CD4-positive, alpha-beta T cell treated with Interleukin-6 for 4 hours (primary cell): ENCODE measurements at regions not wholly inside any gene's neighbourhood (a gene's known extent, or its start where the extent isn't known, plus 50 kb on each side); places are given as distances from the start of the nearest gene placed in this dataset.
"Not testable (repeated sequence)": the region's sequence is repeated elsewhere in the genome, so short reads cannot be mapped to it uniquely, and the experiment has no call there.

ENCODE experiments used
- DNase-seq: peaks from one replicate; pipeline ENCODE4 v3.0.0-alpha.2; 2020; ENCODE audit warnings: mixed read lengths

- DNase-seq, result no peak
Measured at GRCh38 chr6:18527836-18528743, 140.9 kb downstream of the RNF144B start.

GRCh38 chr6:18530201-18530600, 143.1 kb downstream of the RNF144B start:
- DNase-seq, result no peak

GRCh38 chr6:18532139-18532538, 145.0 kb downstream of the RNF144B start:
- no peak for DNase-seq

GRCh38 chr6:18533793-18534192, 146.6 kb downstream of the RNF144B start:
- no peak for DNase-seq

- no peak for DNase-seq
Measured at GRCh38 chr6:18536591-18537055, 149.5 kb downstream of the RNF144B start.

GRCh38 chr6:18538315-18538714, 151.2 kb downstream of the RNF144B start:
- no peak for DNase-seq

DNA sequence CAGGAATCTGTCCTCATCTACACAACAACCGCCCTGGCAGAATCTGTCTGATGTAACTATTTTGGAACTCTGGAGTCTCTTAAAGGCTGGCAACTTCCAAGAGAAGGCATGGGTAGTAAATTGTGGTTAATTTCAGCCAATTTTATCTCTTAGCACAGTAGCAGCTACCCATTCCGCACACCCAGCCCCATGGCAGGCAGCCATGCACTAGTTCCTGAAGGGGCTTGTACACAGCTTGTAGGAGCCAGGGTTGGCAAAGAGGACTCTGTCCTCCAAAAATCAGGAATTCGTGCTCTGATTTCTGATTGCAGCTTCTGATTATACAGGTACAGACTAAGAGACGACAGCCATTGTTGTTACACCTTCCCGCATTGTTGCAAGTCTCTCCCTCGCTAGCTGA, 155.9 kb downstream of the RNF144B start:
- DNase-seq, result no peak

DNA sequence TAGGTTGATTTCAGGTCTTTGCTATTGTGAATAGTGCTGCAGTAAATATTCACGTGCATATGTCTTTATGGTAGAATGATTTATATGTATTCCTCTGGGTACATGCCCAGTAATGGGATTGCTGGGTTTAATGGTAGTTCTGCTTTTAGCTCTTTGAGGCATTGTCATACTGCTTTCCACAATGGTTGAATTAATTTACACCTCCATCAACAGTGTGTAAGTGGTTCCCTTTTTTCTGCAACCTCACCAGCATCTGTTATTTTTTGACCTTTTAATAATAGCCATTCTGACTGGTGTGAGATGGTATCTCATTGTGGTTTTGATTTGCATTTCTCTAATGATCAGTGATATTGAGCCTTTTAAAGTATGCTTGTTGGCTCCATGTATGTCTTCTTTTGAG, 158.0 kb downstream of the RNF144B start:
- not testable (repeated sequence) for DNase-seq

DNA sequence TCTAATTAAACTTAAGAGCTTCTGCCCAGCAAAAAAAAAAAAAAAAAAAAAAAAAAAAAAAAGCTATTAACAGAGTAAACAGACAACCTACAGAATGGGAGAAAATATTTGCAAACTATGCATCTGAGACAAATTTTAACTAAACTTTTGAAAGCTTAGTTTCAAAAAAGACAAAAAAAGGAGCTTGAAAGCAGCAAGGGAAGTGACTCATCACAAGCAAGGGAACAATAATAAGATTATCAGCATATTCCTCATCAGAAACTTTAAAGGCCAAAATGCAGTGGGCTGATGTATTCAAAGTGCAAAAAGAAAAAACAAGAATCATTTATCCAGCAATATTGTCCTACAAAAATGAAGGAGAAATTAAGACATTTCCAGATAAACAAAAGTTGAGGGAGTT, 158.6 kb downstream of the RNF144B start:
- no peak for DNase-seq

GRCh38 chr6:18550119-18550518, 163.0 kb downstream of the RNF144B start:
- DNase-seq, result no peak

DNA sequence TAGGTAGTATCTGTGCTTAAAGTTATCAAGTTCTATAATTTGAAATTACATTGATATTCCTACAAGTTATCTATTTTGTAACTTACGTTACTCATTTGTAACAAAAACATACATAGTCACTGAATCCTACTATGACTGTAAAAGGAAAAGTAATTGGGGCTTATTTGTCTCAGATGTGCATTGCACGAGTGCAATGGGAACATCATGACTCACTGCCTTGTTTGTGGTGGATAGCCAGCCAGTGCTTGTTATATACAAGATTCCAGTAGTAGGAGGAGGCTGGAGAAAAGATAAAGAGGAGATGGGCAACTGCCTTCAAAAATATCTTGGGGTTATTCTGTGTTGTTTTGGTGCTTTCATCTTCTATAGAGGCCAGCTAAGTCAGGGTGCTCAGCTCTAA, 164.1 kb downstream of the RNF144B start:
- DNase-seq, result no peak

DNA sequence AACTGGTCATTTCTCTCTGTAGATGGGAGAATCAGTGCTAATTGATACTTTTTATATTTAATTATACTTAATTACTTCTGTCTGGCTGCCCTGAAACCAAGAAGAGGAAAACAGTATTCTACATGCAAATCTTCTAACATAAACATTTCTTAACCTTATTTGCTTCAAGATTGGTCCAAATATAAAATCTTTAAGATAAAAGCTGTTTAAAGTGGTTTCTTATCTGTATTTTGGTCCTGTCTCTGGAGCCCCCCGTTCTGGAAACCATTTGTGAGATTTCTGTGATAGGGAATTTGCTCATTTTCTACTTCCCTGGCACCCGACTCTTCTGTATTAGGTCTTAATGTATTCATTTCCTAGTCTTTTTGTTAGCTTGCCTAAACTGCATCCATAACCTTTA, 168.6 kb downstream of the RNF144B start:
- DNase-seq, result no peak

- no peak for DNase-seq
Measured at GRCh38 chr6:18561037-18561750, 174.0 kb downstream of the RNF144B start.

GRCh38 chr6:18562726-18563125, 175.6 kb downstream of the RNF144B start:
- no peak for DNase-seq

GRCh38 chr6:18564775-18565174, 177.6 kb downstream of the RNF144B start:
- no peak for DNase-seq

DNA sequence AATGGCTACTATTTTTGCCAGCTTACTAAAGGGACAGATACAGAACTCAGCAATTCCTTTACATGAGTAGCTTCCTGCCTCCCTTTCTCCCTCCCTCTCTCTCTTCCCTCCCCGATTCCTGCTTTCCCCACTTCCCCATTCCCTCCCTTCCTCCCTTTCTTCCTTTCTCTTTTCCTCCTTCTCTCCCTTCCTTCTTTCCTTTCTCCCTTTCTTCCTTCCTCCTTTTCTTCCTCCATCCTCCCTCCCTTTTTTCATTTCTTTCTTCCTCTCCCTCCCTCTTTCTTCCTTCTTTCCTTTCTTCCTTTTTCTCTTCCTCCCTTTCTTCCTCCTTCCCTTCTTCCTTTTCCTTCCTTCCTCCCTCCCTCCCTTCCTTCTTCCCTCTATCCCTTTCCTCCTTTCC, 178.1 kb downstream of the RNF144B start:
- no peak for DNase-seq

DNA sequence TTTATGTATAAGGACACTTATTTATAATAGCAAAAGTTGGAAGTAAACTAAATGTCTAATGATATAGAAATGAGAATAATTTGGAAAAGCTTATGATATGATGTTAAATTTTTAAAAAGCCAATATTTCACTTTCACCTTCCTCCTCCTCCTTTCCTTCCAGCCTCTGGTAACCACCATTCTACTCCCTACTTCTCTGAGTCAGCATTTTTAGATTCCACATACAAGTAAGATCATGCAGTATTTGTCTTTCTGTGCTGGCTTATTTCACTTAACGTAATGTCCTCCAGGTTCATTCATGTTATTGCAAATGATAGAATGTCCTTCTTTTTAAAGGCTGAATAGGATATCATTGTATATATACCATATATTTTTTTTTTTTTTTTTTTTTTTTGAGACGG, 180.2 kb downstream of the RNF144B start:
- DNase-seq, result no peak

GRCh38 chr6:18577491-18577890, 190.3 kb downstream of the RNF144B start:
- DNase-seq, result no peak

DNA sequence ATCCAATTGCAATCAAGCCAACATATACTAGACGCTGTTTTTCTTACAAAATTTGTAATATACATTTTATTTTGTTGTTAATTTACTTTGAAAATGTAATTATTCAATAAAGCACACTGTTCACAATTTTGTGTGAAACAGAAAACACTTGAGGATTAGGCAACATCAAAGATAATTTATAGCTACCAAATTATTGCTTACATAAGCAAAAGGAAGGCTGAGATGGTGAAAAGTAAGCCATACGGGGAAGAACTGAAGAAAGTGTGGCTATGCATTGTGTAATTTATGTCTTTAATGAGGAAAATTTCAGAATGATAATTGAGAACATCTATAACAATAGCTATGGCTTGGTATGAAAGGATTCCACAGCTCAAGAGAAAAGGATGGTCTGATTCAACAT, 192.0 kb downstream of the RNF144B start:
- no peak for DNase-seq

DNA sequence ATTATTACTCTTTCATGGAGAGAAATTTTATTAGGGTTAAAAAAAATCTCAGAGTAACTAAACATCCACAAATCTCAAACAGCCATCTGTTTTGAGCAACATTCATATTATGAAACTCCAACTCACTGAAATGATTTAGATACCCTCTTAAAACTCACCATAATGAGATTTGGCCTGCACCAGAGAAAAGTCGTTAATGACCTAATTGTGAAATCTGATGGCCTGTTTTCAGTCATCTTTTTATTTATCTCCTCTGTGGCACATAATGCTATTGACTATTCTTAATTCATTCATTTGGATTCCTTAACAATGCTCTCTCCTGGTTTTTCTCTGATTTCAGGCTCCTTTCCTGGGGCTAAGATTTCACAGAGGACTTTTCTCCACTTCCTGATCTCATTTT, 192.7 kb downstream of the RNF144B start:
- no peak for DNase-seq

DNA sequence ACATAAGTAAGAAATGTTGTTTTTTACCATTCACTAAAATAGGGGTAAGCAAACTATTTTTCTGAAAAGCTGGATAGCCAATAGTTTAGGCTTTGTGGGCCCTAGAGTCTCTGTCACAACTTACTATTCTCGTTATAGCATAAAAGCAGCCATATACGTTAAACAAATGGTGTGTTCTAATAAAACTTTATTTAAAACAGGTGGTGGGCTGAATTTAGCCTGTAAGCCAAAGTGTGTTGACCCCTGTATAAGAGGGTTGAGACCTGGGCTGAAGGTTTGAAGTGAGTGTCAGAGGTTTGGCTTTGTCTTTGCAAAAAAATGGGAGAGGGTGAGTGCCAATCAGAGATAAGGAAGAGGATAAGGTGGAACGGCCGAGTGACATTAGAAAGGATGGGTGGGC, 197.2 kb downstream of the RNF144B start:
- DNase-seq, result no peak

- DNase-seq, result no peak
Measured at GRCh38 chr6:18585032-18585573, 198.0 kb downstream of the RNF144B start.

GRCh38 chr6:18586133-18586532, 199.0 kb downstream of the RNF144B start:
- DNase-seq, result no peak
